Osteocyte (in vitro differentiated cells): ENCODE measurements at regions not wholly inside any gene's neighbourhood (a gene's known extent, or its start where the extent isn't known, plus 50 kb on each side); places are given as distances from the start of the nearest gene placed in this dataset.

Experiments used
- DNase-seq: peaks from one replicate; pipeline ENCODE4 v3.0.0; 2021; ENCODE audit warnings: mixed read lengths; ENCODE audit not compliant: unreplicated experiment; ENCODE audit errors: extremely low spot score
- H3K27ac Mint-ChIP-seq: one replicate; pipeline ENCODE4 v1.8.0; 2021; ENCODE audit warnings: mild to moderate bottlenecking, mixed read lengths; ENCODE audit not compliant: unreplicated experiment
- H3K27me3 Mint-ChIP-seq: one replicate; pipeline ENCODE4 v1.8.0; 2021; ENCODE audit warnings: mixed read lengths; ENCODE audit not compliant: unreplicated experiment
- H3K36me3 Mint-ChIP-seq: one replicate; pipeline ENCODE4 v1.8.0; 2021; ENCODE audit warnings: mixed read lengths; ENCODE audit not compliant: unreplicated experiment
- H3K4me1 Mint-ChIP-seq: one replicate; pipeline ENCODE4 v1.8.0; 2021; ENCODE audit warnings: mixed read lengths; ENCODE audit not compliant: unreplicated experiment
- H3K4me3 Mint-ChIP-seq: one replicate; pipeline ENCODE4 v1.8.0; 2021; ENCODE audit warnings: mild to moderate bottlenecking, moderate library complexity, mixed read lengths; ENCODE audit not compliant: unreplicated experiment
- H3K9me3 Mint-ChIP-seq: one replicate; pipeline ENCODE4 v1.8.0; 2021; ENCODE audit warnings: mixed read lengths; ENCODE audit not compliant: unreplicated experiment
- TF ChIP-seq, protein P1 (sequence below): fragments of 200-600 bp; sonication (generic); IDR thresholded peaks from 2 replicates; pipeline ENCODE4 v1.5.0; 2021; ENCODE audit warnings: antibody characterized with exemption, mild to moderate bottlenecking, moderate library complexity

DNA sequence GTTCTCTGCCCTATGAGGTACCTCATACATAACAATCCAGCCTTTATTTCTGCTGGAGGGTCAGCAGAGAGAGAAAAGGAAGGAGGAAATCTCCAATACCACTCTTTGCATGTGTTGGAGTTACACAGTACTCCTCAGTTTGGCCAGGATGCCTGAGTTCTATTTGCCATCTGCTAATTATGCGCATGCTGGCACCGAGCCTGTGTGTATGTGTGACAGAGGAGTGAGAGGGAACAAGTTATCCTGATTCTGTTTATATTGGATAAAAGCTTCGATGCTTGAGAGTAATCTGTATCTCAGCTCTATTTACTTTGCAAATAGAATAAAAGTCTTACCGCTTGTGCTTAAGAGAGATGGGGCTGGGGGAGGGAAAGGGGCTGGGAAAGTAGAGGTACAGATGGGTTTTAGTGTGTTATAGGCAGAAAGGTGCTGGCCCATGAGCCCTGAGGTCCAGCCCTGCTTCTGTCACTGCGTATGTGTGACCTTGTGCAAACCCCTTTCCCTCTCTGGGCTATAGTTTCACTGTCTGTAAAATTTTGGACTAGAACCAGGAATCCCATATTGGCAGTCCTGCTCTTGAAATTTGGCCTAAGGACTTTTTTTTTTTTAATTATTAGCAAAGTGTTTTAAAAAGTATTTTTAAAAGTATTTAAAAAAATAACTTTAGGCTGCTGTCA is 54.5 kb upstream of the PLXNA2 start:
- H3K9me3 Mint-ChIP-seq, result no peaks in the 10 kb centered on the region
- TF ChIP-seq, protein P1, sequence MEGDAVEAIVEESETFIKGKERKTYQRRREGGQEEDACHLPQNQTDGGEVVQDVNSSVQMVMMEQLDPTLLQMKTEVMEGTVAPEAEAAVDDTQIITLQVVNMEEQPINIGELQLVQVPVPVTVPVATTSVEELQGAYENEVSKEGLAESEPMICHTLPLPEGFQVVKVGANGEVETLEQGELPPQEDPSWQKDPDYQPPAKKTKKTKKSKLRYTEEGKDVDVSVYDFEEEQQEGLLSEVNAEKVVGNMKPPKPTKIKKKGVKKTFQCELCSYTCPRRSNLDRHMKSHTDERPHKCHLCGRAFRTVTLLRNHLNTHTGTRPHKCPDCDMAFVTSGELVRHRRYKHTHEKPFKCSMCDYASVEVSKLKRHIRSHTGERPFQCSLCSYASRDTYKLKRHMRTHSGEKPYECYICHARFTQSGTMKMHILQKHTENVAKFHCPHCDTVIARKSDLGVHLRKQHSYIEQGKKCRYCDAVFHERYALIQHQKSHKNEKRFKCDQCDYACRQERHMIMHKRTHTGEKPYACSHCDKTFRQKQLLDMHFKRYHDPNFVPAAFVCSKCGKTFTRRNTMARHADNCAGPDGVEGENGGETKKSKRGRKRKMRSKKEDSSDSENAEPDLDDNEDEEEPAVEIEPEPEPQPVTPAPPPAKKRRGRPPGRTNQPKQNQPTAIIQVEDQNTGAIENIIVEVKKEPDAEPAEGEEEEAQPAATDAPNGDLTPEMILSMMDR, result no peak
- peaks cover 63% of the 10 kb centered on the region for H3K27me3 Mint-ChIP-seq
- H3K27ac Mint-ChIP-seq, result no peak overlapping the region
- H3K4me3 Mint-ChIP-seq, result no peak overlapping the region
- H3K36me3 Mint-ChIP-seq, result no peaks in the 10 kb centered on the region
- no peaks in the 10 kb centered on the region for H3K4me1 Mint-ChIP-seq
- DNase-seq, result no peak

DNA sequence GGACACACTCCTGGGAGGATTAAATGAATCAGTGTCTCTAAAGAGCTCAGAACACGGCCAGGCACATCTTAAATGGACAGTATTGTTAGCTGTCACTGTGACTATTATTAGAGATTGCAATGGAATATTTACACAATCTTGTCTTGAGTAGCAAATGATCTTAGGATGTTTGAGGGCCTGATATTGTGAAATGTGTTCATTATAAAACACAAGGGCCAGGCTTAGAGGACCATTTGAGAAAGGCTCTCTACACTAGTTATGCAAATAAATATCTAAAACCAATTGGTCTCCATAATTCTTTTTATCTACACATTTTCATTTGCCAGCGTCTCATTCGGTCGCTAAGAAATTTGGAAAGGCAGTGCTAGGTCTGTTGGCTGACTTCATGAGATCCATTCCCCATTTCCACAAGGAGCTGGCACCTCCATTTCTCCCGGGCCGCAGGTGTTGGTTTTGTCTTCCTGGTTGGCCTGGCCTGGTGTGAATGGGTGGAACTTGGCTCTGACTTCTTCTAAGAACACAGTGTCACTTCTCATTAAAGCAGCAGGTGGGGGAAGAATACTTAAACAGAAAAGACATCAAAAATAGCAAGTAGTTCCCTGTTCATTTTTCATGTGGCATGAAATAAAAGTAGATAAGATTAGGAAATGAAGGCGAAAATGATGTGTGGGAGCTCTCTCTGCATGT is 56.0 kb upstream of the PLXNA2 start:
- no peak overlapping the region for H3K4me3 Mint-ChIP-seq
- no peak overlapping the region for H3K27ac Mint-ChIP-seq
- H3K36me3 Mint-ChIP-seq, result no peaks in the 10 kb centered on the region
- peaks cover 51% of the 10 kb centered on the region for H3K27me3 Mint-ChIP-seq
- DNase-seq, result no peak
- H3K9me3 Mint-ChIP-seq, result no peaks in the 10 kb centered on the region
- H3K4me1 Mint-ChIP-seq, result peaks cover 2% of the 10 kb centered on the region
- TF ChIP-seq, protein P1, result no peak

DNA sequence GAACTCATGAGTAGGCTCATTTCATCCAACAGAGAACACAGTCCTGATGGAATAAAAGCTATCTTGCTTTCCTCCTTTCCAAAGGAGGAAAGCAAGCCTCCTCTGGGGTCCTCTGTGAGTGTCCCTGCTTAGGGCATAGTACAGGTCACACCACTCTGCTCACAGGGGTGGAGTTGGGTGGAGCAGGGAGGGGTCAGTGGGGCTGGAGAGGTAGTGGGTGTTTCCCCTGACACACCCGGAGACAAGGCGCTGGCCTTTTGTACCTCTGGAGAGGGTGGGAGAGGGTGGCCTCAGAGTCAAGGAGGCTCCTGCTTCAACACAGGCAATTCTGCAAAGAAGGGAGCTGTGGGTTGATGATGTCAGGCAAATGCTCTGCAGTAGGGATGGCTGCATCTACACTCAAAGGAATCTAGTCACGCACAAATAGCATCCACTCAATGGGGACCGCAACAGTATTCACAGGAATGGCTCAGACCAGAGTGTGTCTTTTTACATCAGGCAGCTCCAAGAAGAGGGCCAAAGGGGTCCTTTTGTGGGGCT is 58.6 kb upstream of the PLXNA2 start:
- no peak overlapping the region for H3K27ac Mint-ChIP-seq
- no peaks in the 10 kb centered on the region for H3K36me3 Mint-ChIP-seq
- no peak for DNase-seq
- no peaks in the 10 kb centered on the region for H3K9me3 Mint-ChIP-seq
- H3K4me3 Mint-ChIP-seq, result no peak overlapping the region
- H3K4me1 Mint-ChIP-seq, result peaks cover 2% of the 10 kb centered on the region
- TF ChIP-seq, protein P1, result no peak
- peaks cover 31% of the 10 kb centered on the region for H3K27me3 Mint-ChIP-seq

DNA sequence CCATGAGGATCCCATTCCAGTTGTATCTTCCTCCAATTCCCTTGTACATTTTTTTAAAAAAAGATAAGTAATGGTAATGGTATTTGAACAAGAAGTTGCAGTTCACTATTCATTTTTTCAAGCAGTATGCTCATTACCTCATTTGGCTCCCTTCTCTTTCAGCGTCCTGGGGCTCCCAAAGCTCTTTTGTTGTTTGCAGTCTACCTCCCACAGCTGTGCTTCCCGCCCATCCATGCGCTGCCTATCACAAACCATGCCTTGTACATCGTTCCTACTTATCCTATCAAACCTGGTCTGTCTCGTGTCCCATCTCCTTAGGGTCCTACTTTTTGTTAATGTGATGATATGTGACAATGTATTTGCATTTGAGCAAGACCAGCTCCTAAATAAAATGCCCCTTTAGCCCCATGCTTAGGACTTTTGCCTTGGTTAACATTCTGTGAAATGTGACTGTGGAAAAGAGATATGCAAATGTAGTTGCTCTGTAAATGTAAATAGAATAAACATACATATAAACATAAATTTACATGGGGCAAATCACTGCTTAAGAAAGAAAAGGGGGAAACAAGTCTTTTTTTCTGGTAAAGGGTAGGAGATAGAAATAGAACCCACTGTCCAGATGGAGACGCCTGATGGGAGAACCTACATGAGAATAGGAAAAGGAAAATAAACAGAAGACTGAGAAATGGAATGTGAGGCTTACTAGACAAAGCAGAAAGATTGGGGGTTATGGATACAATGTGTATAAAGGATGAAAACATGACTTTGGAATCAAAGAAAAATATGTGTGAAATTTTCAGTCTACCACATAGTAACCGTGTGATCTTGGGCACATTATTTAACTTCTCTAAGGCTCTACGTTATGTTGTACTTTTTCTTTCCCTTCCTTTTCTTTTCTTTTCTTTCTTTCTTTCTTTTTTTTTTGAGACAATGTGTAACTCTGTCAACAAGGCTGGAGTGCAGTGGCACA is 59.8 kb upstream of the PLXNA2 start:
- TF ChIP-seq, protein P1, result no peak
- H3K4me1 Mint-ChIP-seq, result peaks cover 2% of the 10 kb centered on the region
- no peak overlapping the region for H3K27ac Mint-ChIP-seq
- H3K36me3 Mint-ChIP-seq, result no peaks in the 10 kb centered on the region
- DNase-seq, result no peak
- no peak overlapping the region for H3K4me3 Mint-ChIP-seq
- H3K27me3 Mint-ChIP-seq, result peaks cover 28% of the 10 kb centered on the region
- H3K9me3 Mint-ChIP-seq, result no peaks in the 10 kb centered on the region
